ENCODE measurements at regions not wholly inside any gene's neighbourhood (a gene's known extent, or its start where the extent isn't known, plus 50 kb on each side); places are given as distances from the start of the nearest gene placed in this dataset.

GRCh38 chr13:51534041-51534817 lies 50.0 kb upstream of the WDFY2 start:
- TF ChIP-seq, protein P1, sequence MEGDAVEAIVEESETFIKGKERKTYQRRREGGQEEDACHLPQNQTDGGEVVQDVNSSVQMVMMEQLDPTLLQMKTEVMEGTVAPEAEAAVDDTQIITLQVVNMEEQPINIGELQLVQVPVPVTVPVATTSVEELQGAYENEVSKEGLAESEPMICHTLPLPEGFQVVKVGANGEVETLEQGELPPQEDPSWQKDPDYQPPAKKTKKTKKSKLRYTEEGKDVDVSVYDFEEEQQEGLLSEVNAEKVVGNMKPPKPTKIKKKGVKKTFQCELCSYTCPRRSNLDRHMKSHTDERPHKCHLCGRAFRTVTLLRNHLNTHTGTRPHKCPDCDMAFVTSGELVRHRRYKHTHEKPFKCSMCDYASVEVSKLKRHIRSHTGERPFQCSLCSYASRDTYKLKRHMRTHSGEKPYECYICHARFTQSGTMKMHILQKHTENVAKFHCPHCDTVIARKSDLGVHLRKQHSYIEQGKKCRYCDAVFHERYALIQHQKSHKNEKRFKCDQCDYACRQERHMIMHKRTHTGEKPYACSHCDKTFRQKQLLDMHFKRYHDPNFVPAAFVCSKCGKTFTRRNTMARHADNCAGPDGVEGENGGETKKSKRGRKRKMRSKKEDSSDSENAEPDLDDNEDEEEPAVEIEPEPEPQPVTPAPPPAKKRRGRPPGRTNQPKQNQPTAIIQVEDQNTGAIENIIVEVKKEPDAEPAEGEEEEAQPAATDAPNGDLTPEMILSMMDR (optimal IDR thresholded peaks at IDR 0.05 in 1 of 3, IDR thresholded peaks at IDR 0.05 in 1 of 3, conservative IDR thresholded peaks at IDR 0.05 in 1 of 3; ENCODE audit: extremely low read depth in 1 of 3, insufficient read depth in 2 of 3, low read length in 3 of 3), result no peak
- no peak for TF ChIP-seq EZH2 (IDR thresholded peaks at IDR 0.05; ENCODE audit: low read length)
